A172 (cell line): ENCODE measurements at regions not wholly inside any gene's neighbourhood (a gene's known extent, or its start where the extent isn't known, plus 50 kb on each side); places are given as distances from the start of the nearest gene placed in this dataset.
"Not testable (repeated sequence)": the region's sequence is repeated elsewhere in the genome, so short reads cannot be mapped to it uniquely, and the experiment has no call there.

Source experiments
- DNase-seq: peaks from one replicate; pipeline ENCODE4 v3.0.0-alpha.2; 2015; ENCODE audit warnings: low spot score

DNA sequence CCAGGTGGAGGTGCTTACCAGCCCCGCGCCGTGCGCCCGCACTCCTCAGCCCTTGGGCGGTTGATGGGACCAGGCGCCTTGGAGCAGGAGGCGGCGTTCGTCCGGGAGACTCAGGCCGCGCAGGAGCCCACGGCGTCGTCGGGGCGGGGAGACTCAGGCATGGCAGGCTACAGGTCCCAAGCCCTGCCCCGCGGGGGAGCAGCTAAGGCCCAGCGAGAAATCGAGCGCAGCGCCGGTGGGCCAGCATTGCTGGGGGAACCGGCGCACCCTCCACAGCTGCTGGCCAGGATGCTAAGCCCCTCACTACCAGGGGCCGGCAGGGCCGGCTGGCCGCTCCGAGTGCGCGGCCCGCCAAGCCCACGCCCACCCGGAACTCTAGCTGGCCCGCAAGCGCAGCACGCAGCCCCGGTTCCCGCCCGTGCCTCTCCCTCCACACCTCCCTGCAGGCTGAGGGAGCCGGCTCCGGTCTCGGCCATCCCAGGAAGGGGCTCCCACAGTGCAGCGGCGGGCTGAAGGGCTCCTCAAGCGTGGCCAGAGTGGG lies 1087.5 kb downstream of the GALC start:
- DNase-seq: not testable (repeated sequence)

DNA sequence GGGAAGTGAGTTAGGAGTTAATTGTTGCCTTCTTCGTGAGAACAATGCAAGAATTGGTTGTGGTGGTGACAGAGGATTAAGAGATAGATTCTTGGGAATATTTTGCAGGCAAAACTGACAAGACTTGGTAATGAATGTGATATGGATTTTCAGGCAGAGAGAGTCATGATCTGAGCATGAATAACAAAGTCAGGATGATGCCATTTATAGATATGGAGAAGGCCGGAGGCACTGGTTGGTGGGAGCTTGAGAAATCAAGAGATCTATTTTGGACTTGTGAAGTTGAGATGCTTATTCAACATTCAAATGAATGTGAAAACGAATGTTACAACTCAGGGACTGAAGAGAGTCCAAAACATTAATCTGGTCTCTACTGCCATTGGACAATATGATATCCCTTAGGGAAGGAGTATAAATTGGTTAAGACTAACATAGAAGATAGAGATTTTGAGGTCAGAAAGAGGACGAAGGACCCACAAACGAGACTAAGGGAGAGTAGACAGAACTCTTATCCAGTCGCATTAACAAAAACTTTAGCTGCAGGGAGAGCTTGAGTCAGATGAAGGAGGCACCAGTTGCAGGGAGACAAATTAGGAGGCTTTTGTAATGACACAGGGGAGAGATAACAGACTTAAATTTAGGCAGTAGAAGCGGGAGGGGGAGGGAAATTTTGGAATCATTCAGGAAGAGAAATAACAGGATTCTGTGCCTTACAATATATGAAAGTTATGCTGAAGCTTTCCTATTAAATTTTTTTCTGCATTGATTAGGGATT lies 1090.6 kb downstream of the GALC start:
- no peak for DNase-seq

DNA sequence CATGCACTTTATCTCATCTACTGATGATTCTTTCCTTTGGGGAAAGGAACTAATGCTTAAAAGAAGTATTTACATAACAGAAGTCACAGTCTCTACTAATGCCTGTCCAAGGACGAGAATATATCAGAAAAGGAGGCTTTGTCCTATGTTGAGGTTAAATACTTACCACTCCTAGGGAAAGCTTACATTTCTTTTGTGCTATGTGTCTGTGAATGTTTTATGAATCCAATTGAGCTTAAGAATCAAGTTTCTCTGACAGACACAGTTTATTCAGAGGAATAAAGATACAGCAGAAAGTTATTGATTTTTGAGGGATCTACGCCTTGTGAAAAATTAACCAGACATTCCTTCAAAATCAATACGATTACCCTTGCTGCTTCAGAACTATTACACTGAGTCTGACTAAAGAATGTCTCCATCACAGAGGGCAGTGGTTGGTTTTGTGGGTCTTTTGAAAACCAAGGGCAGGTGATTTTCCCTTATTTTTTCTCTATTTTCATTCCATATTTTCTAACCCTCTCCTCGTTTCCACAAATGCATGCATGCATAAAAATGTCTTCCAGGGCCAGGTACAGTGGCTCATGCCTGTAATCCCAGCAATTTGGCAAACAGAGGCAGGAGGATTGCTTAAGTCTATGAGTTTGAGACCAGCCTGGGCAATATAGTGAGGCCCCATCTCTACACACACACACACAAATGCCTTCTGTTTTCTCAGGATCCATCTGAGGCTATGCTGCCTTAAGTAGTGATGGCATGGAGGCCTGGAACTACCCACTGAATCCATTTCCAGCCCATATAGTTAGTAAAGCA lies 1095.1 kb downstream of the GALC start:
- no peak for DNase-seq

DNA sequence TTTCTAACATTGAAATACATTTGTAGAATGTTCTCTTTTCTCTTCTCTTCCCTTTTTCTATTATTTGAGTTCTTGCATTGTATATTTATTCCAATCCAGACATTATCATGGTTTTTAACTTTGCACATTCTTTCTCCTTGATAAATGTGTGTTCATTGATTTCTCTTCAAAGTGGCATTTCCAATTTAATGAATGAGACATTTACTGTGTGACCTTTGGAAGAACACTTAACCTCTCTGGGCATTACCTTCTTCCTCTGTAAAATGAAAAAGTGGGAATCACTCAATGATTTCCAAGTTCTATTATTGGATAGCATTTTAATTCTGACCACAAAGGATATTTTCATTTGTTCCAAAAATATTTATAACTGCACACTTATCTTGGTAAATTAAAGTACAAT lies 1095.8 kb downstream of the GALC start:
- no peak for DNase-seq

DNA sequence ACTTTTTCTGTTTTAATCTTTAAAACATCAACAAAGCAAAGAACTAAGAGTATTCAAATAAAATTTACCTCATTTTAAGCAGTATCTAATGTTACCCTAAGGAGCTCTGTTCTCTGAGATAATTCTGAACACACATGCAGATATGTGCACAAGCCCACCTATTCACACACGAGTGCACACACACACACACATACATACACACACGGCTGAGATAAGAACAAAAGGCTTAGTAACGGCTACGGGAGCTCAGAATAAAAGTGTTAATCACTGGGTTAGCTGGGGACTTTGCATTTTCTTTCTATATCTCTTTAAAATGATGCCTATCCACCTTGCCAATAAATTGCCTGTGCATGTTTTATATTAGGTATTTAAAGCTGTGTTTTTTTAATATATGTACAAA lies 1096.3 kb downstream of the GALC start:
- DNase-seq: no peak

DNA sequence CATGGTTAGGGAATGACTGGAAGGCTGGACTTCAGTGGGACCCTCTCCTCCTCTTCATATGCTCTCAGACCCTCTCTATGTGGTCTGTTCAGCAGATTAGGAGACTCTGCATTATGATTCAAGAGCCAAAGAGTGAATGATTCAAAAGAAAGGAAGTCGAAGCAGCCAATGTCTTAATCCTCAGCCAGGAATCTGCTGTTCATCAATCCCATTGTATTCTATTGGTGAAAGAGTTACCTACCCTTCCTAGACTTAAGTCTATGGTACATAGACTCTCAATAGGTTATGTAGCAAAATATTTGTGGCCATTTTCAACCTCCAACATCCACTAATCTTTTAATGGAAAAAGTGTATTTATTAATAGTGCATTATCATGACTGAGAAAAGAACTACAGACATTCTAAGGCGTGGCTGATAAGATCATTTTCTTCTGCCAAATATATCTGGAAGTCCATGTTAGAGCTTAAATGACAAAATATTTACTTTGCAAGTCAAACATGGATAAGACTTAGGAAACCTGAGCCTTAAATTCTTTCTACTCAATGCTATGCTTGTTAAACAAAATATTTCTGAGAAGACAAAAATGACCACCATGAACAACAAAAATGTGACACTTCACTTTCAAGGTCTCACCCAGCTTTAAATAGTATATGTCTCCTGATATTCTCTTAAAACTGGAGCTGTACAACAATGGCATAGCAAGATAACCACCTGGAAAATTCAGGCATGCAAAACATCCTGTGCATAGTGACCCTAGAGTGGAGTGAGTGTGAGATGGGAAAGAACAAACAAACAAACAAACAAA lies 1100.6 kb downstream of the GALC start:
- no peak for DNase-seq

DNA sequence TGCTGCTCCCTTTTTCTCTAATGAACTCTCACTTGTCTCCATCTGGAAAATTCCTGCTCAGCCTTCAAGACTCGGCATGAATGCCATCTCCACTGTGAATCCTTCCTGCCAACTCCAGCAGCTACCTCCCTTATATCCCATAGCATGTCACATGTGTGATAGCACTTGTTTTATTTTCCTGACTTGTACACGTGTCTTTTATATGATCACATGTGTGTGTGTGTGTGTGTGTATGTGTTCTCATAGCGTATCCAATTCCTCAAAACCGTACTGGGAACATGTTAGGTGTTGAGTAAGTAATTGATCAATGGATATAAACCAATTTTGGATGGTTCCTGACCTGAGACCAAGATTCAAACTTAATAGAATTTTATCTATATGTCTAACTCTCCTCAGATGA lies 1107.7 kb downstream of the GALC start:
- no peak for DNase-seq

DNA sequence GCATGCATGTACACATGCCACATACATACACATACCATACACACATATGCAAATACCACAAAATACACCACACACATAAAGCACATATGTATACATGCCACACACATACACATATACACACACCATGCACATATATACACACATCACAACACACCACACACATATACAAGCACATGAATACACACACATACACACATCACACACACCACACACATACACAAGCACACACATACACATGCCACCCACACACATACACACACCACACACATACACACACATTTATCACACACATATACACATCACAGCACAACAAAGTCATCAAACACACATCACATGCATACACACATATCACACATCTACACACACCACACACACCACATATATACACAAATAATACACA lies 1108.5 kb downstream of the GALC start:
- no peak for DNase-seq

DNA sequence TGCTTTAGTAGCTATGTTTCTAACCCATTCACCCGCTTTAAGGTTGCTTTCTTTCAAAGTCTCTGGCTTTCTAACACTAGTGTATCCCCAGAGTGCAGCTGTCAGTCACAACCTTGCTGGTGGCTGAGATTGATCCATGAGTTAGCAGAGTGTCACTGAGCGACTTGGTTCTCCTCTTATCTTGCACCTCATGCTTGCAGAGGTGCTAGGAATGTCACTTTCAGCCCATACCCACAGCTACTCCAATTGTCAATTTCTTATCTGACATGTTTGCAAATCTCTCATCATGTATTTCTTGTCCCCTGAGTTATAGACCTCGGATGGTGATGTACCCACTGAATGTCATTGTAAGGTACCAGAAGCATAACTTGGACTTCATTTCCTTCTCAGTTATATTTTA lies 1110.2 kb downstream of the GALC start:
- DNase-seq: no peak

DNA sequence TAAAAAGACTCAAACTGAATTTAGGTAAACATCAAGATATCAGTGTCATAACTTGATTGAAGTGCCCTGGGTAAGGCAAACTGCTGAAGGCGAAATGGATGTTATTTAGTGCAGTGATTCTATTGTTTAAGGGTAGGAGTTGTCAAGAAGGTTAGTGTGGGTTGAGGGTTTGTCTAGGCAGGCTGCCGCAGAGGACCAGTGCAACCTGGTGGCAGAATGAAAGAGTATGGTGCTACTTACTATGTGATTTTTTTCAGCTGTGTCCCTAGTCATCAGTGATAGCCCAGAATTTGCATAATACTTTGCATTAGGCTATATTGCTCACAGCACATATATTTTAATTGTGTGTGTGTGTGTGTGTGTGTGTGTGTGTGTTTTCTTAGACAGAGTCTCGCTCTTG lies 1127.0 kb downstream of the GALC start:
- no peak for DNase-seq

DNA sequence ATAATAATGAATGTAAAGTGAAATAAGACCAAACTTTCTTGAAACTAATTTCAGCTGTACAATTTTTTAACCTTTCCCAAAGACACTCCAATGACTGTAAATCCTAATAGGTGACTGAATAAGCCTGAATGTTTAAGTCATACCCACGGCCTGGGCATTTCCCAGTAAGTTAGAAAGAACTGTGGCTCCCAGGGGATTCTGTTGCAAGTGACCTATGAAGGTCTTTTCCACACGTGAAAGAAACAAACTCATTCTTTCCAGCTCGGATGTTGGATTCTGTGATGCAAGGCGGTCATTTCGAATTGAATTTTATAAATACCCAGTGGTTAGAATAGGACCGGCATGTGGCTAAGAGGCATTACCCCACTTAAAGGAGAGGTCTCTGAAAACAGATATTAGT lies 1134.4 kb downstream of the GALC start:
- no peak for DNase-seq

DNA sequence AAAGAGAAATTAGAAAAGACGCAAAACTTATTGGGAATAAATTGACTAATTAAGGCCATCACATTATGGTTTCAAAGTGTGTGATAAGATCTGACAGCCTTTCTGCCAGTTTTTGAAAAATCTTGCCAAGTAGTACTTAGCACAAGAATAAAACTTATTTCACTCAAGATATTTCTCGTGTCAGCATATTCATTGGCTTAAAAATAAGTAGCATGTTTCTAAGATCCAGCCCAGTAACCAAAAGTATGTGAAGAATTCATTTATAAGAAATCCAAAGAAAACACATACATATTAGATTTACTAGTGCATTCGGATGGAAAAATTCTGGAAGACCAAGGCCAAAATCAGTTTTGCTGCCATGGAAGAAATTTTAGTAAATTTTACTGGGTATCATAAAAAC lies 1135.0 kb downstream of the GALC start:
- peak; percentile 21 for DNase-seq

DNA sequence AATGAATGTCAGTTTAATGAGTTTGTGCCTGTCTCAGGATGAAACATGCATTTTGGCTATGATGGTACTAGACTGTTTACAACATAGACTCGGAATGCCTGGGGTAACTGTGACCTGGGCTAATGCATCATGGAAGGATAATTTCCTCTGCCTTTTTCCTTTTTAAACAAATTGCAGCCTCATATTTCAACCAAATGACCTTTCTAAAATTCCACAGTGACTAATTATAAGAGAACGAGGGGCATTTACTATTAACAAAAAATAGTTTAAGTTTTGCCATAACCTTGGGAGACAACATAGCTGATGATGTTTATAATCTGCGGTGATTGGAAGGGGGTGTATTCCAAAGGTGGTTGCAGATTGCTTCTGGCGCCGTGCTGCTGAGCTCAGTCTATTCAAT lies 1140.5 kb downstream of the GALC start:
- DNase-seq: no peak

DNA sequence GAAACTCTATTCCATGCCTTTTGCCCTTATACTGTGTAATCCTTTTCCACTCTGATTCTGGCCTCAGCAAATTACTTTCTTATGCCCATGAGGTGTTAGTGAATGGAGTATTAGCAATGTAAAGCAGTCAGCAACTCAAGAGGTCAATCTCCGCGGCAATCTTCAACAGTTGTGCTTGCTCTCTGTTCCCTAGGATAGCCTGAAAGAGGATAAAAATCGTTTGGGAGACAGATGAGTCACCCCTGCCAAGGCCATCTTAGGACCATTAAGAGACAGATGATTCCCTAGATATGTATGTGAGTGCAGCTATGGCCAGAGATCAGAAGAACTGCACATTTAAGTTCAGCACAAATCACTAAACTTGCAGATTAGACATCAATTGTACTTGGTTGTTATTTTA lies 1145.8 kb downstream of the GALC start:
- no peak for DNase-seq

DNA sequence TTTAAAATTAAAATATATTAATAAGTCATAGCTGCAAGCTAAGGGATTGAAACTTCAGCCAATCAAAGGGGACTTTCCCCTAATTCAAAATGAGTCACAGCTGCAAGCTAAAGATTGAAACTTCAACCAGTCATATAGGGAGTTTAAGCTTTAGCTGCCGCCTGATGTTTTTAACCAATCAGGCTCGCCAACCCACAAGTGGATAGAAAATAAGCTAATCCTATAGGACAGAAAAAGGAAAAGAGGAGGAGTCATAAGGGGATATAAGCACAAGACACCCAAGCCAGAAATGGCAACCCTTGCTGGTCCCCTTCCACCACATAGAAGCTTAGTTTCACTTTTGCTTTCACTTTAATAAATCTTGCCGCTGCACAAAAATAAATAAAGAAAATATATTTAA lies 1154.6 kb downstream of the GALC start:
- DNase-seq: peak; percentile 5

DNA sequence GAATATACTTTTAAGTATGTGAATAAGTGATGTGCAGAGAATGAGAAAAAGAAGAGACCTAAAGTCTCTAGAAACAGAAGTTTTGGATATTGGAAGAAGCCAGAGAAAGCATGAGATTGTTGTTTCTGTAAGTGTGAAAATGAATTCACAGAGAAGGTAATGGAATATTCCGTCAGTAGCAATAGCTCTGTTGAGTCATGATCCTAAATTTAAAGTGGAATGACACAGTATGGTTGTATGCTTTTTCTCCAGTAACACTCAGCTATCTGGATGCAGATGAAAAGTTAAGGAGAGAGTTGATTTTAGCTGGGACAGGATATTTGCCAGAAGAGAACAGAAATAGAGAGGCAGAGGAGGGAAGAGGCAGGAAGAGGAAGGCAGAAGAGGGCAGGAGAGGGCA lies 1166.3 kb downstream of the GALC start:
- peak; percentile 1 for DNase-seq

DNA sequence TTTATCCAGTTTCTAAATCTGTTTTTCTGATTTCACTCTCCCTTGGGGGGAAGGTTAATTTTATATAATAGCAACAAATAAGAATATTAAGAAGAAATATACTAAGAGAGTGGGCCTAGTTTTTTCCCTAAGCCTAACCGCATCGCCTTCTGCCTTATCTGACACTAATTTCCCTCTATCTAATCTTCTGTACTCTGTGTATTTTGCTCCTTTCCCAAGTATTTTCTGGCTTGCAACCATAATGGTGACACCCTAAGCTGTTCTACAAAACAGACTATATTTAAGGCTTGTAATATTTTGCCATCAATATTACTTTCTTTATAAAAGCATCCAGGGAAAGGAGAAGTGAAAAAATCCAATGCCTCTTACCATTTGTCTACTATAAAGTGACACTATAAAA lies 1168.8 kb downstream of the GALC start:
- DNase-seq: no peak

DNA sequence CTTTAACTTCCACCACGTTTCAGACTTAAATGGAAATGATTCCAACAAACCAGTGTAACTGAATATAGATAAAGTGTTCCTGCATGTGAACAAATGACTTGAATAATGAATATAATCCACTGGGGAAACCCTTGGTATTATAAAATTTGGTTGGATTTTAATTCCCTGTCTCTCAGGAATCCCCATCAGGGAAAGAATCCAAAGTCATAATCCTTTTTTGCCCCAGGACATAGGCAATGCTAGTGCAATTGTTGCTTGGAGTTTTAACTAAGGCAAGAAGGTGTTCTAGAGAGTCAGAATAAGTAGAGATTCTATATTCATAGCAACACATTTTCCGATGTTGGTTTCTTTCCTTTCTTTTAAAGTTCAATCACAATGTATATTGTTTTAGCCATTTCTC lies 1169.4 kb downstream of the GALC start:
- no peak for DNase-seq

DNA sequence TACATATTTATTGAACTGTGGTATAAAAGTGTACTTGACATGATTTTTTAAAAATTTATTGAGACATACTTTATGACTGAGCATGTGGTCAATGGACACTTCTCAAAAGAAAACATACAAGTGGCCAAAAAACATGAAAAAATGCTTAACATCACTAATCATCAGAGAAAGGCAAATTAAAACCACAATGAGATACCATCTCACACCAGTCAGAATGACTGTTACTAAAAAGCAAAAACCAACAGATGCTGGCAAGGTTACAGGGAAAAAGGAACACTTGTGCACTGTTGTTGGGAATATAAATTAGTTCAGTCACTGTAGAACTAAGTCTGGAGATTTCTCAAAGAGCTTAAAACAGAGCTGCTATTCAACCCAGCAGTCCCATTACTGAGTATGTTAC lies 1177.6 kb downstream of the GALC start:
- no peak for DNase-seq

DNA sequence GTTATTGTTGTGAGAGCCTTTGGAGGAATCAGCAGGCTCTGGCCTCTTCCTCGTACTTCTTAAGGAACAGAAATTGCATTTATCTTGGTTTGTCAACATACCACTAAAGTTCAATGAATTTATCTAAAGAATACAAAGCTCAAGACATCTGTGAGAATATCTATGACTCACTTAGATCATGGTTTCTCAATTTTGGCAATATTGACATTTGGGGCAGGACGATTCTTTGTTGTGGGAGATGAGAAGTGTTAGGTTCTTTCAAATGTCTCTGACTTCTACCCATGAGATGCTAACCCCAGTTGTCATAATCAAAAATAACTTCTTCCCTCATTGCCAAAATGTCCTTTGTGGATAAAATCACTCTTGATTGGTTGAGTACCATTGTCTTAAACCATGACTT lies 1190.3 kb downstream of the GALC start:
- DNase-seq: no peak

DNA sequence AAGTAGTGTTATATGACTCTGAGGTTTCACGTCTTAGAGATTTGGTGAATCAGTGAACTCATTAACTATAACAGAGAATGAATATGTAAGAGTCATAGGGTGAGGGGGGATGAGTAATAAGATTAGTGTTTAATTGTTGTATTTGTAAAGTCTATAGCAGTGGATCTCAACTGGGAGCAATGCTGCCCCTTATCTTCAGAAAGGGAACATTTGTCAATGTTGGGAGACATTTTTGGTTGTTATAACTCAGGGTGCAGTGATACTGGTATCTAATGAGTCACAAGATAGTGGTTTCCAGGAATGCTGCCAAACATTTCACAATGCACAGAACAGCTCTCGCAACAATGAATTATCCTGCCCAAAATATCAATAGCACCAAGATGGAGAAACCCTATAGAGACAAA lies 1193.7 kb downstream of the GALC start:
- peak; percentile 97 for DNase-seq

DNA sequence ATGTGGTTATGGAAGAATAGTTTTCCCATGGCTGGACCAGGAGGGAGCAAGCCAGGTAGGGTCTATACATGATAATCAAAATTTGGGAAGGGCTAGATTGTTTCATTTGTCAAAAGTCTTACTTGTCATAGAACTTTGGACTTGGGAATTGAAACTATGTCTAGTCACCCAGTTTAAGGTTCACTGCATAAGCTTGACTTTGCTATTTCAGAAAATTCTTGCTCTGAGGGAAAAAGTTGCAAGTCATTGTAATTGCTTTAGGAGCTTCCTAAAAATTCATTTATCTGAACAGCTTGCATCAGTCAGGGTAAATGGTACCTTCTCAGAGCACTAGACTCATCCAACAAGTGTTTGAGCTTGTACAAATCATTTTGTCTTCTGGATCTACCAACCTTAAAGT lies 1194.7 kb downstream of the GALC start:
- no peak for DNase-seq

DNA sequence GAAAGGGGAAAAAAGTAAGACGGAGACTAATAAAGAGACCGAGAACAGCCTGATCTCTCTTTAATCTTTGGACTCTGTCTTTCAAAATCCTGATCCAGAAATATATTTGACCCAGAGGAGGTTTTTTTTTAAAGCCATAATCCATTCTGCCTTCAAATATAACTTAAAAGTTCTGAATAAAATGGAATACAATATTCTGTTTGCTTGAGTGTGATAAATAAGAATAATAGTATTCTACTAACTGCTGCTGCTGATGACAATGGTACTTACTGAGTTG lies 1196.0 kb downstream of the GALC start:
- no peak for DNase-seq
